Skeletal muscle tissue (tissue), 3 donors: ENCODE measurements at regions not wholly inside any gene's neighbourhood (a gene's known extent, or its start where the extent isn't known, plus 50 kb on each side); places are given as distances from the start of the nearest gene placed in this dataset.

Experiments used
- H3K27ac ChIP-seq: one replicate; pipeline ENCODE4 v1.7.0; 2013; ENCODE audit warnings: mild to moderate bottlenecking, low read depth, low read length, inconsistent platforms
- H3K27me3 ChIP-seq, 3 donors: one replicate each; pipeline ENCODE4 v1.7.0; 2013; ENCODE audit warnings: low read length in 3 of 3; ENCODE audit not compliant: control insufficient read depth in 3 of 3, insufficient read depth in 3 of 3
- H3K36me3 ChIP-seq, 3 donors: one replicate each; pipeline ENCODE4 v1.7.0; 2013; ENCODE audit warnings: low read length in 3 of 3; ENCODE audit not compliant: control insufficient read depth in 3 of 3, insufficient read depth in 3 of 3
- H3K4me1 ChIP-seq, 3 donors: one replicate each; pipeline ENCODE4 v1.7.0; 2013; ENCODE audit warnings: low read length in 3 of 3, mild to moderate bottlenecking in 3 of 3; ENCODE audit not compliant: control insufficient read depth in 3 of 3, insufficient read depth in 3 of 3
- H3K4me3 ChIP-seq, 3 donors: one replicate each; pipeline ENCODE4 v1.7.0; 2013; ENCODE audit warnings: low read length in 3 of 3
- H3K9ac ChIP-seq, 3 donors: one replicate each; pipeline ENCODE4 v1.7.0; 2013; ENCODE audit warnings: low read length in 3 of 3, mild to moderate bottlenecking in 3 of 3, moderate library complexity in 2 of 3, low read depth in 1 of 3
- H3K9me3 ChIP-seq, 3 donors: one replicate each; pipeline ENCODE4 v1.7.0; 2013; ENCODE audit warnings: low read length in 3 of 3; ENCODE audit not compliant: control insufficient read depth in 3 of 3
- donor health status: Osteomylitis.

DNA sequence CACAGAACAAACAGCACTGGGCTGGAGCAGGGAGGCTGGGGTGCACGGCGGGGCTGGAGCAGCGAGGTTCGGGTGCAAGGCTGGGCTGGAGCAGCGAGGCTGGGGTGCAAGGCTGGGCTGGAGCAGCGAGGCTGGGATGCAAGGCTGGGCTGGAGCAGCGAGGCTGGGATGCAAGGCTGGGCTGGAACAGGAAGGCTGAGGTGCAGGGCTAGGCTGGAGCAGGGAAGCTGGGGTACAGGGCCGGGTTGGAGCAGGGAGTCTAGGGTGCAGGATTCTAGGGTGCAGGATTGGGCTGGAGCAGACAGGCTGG, 198.5 kb downstream of the BRD1 start:
- H3K4me3 ChIP-seq: no peak overlapping the region
- H3K4me1 ChIP-seq: peaks cover 6 to 10% (median 10%) of the 10 kb centered on the region in 3 donors
- H3K36me3 ChIP-seq: no peaks in the 10 kb centered on the region
- no peaks in the 10 kb centered on the region for H3K9me3 ChIP-seq
- H3K27me3 ChIP-seq: peaks cover 14 to 51% (median 39%) of the 10 kb centered on the region in 3 donors
- H3K9ac ChIP-seq: no peak overlapping the region
- no peak overlapping the region for H3K27ac ChIP-seq

DNA sequence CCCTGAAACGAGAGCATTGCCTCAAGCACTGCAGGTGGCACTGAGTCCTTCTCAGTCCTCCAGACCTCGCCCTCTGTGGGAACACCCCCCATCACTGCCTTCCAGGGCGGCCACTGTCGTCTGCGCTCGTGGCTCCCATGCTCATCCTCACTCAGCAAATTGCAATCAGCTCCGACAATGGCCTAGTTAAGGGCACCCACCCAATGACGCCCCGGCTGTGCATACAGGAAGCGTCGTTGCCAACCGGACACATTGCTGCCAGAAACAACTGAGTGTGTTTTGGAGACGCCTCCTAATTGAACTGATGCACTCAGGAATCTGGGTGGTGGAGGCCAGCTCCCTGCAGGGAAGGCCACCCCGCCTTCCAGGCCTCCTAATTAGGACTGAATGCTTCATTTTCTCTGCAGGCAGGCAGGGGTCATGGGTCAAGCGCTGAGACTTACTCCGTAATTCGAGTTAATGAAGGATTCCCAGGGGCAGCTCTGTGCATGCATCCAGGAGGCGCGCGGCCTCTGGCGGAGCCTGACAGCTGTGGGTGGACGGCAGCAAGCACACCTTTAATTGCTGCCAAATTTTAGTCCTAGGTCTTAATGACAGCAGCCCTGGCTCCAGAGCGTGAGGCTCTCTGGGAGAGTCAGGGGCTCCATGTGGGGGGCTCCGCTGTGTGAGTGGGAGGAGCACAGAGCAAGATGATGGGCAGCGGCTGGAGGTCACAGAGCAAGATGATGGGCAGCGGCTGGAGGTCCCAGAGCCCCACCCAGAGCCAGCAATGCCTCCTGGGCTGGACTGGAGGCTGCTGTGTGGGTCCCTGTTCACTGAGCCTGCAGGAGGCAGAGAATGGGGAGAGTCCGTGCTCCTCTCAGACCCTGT, 199.0 kb downstream of the BRD1 start:
- Histone ChIP-seq H3K9ac (no peak overlapping the region), H3K9me3 (no peaks in the 10 kb centered on the region), H3K27ac (no peak overlapping the region), H3K4me3 (no peak overlapping the region), H3K36me3 (no peaks in the 10 kb centered on the region), H3K4me1 (peaks cover 6 to 10% (median 10%) of the 10 kb centered on the region in 3 donors), H3K27me3 (peaks cover 14 to 51% (median 39%) of the 10 kb centered on the region in 3 donors)

GRCh38 chr22:49627217-49628181, 200.2 kb downstream of the BRD1 start:
- Histone ChIP-seq H3K4me3 (no peak overlapping the region), H3K36me3 (no peaks in the 10 kb centered on the region), H3K9ac (no peak overlapping the region), H3K9me3 (no peaks in the 10 kb centered on the region), H3K27ac (no peak overlapping the region), H3K27me3 (peaks cover 14 to 51% (median 34%) of the 10 kb centered on the region in 3 donors), H3K4me1 (peaks cover 6% of the 10 kb centered on the region in 3 donors)

- H3K9ac ChIP-seq: no peak overlapping the region
- H3K4me3 ChIP-seq: no peak overlapping the region
- no peaks in the 10 kb centered on the region for H3K9me3 ChIP-seq
- no peak overlapping the region for H3K27ac ChIP-seq
- H3K4me1 ChIP-seq: no peaks in the 10 kb centered on the region
- H3K27me3 ChIP-seq: peaks cover 14 to 43% (median 35%) of the 10 kb centered on the region in 3 donors
- H3K36me3 ChIP-seq: no peaks in the 10 kb centered on the region
Measured at GRCh38 chr22:49626361-49627216, 201.1 kb downstream of the BRD1 start.

DNA sequence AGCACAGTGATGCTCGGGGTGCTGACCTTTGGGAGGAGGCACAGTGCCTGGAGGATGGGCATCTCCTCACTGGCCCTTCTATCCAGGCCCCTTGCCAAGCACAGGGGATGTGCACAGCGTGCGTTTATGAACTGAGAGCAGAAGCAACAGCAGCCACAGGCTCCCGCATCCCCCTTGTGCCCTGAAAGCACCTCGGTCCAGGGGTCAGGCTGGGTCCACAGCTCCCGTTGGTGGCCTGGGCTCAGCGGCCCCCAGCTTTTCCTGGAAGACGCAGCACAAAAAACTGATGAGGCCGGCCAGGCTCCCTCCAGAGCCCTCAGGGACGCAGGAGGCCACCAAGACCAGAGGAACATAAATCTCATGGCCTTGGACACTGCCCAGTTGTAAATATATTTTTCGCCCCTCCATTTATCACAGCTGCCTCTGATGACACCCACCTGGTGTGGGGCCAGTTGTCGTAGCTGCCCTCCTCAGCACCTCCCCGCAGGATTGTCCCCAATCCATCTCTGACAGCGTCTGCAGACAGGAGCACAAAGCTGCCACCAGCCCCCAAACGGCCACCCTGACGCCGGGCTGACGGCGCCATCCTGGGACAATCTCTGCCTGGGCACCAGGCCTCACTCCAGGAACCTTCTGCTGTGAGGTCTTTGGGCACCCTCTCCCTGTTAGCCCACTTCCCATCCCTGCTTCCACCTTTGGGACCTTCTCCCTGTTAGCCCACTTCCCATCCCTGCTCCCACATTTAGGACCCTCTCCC, 203.1 kb downstream of the BRD1 start:
- Histone ChIP-seq H3K27me3 (peaks cover 14 to 38% (median 31%) of the 10 kb centered on the region in 3 donors), H3K4me1 (no peaks in the 10 kb centered on the region), H3K9ac (no peak overlapping the region), H3K36me3 (no peaks in the 10 kb centered on the region), H3K9me3 (no peaks in the 10 kb centered on the region), H3K4me3 (no peak overlapping the region), H3K27ac (no peak overlapping the region)

DNA sequence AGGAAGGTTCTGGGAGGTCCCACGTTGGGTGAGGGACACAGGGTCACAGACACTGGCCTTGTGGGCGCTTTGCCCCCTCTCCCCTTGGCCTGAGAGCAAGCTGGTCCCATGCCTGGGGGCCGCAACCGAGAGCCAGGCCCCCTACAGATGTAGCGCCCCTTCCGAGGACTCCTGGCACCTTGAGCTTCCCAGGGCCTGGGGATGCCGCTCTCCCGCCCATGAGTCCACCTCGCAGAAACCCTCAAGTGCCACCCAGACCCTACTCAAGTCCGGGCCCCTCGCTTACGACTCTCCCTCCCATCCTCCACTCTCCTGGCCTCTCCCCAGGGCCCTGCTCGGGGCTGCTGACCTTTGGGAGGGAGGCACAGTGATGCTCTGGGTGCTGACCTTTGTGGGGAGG, 204.0 kb downstream of the BRD1 start:
- H3K36me3 ChIP-seq: no peaks in the 10 kb centered on the region
- H3K9ac ChIP-seq: no peak overlapping the region
- no peak overlapping the region for H3K4me3 ChIP-seq
- no peaks in the 10 kb centered on the region for H3K4me1 ChIP-seq
- no peaks in the 10 kb centered on the region for H3K9me3 ChIP-seq
- H3K27me3 ChIP-seq: peaks cover 14 to 38% (median 32%) of the 10 kb centered on the region in 3 donors
- no peak overlapping the region for H3K27ac ChIP-seq

GRCh38 chr22:49623176-49623575, 204.5 kb downstream of the BRD1 start:
- no peaks in the 10 kb centered on the region for H3K9me3 ChIP-seq
- H3K9ac ChIP-seq: no peak overlapping the region
- H3K4me1 ChIP-seq: no peaks in the 10 kb centered on the region
- no peak overlapping the region for H3K27ac ChIP-seq
- no peaks in the 10 kb centered on the region for H3K36me3 ChIP-seq
- H3K4me3 ChIP-seq: no peak overlapping the region
- peaks cover 10 to 35% (median 31%) of the 10 kb centered on the region in 3 donors for H3K27me3 ChIP-seq

DNA sequence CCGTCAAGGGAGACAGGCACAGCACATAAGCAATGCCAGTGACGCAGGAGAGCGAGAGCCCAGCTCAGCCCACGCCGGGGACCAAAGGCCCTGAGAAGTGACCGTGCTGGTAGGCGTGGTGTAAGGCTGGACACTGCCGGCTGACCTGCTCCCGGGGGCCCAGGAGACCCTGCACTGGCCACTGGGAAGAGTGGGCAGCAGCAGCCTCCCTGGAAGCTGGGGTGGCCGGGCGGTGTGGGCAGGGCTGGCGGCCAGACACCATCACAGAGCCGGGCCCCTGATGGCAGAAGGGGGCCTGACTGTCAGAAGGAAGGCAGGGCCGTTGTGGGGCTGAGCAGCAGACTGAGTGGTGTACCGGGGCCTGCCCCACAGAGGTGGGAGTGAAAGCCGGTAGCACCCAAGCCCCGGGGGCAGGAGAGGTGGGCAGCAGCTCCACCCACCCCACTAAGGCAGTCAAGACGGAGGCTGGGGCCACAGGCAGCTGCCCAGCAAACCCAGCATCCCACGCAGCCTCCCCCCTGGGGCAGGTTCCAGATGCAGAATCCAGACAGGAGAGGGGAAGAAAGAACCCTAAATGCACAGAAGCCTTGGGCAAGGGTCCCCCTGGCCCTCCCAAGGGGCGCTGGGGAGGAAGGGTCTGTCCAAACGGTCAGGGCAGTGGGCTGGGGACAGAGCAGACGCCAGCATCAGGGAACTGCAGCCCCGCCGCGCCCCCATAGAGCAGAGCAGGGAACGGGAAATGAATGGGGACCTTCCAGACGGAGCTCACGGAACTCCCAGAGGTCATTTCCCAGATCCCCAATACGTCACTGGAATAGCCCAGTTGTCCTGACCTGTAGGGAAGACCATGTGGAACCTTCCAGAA, 205.2 kb downstream of the BRD1 start:
- no peaks in the 10 kb centered on the region for H3K4me1 ChIP-seq
- no peak overlapping the region for H3K27ac ChIP-seq
- no peak overlapping the region for H3K4me3 ChIP-seq
- H3K9me3 ChIP-seq: no peaks in the 10 kb centered on the region
- no peaks in the 10 kb centered on the region for H3K36me3 ChIP-seq
- peaks cover 5 to 34% (median 29%) of the 10 kb centered on the region in 3 donors for H3K27me3 ChIP-seq
- H3K9ac ChIP-seq: no peak overlapping the region
